PC-9 (cell line): ENCODE measurements at regions not wholly inside any gene's neighbourhood (a gene's known extent, or its start where the extent isn't known, plus 50 kb on each side); places are given as distances from the start of the nearest gene placed in this dataset.

Experiments used
- EZH2 ChIP-seq: fragments of 200-600 bp; sonication (generic); IDR thresholded peaks from 2 replicates; pipeline ENCODE4 v1.8.0; 2017; ENCODE audit warnings: antibody characterized with exemption, low read depth
- TF ChIP-seq, protein P1 (sequence below): fragments of 200-600 bp; sonication (generic); conservative IDR thresholded peaks from 2 replicates; pipeline ENCODE4 v1.6.1; 2017; ENCODE audit warnings: mixed run types, antibody characterized with exemption, mild to moderate bottlenecking, moderate library complexity

DNA sequence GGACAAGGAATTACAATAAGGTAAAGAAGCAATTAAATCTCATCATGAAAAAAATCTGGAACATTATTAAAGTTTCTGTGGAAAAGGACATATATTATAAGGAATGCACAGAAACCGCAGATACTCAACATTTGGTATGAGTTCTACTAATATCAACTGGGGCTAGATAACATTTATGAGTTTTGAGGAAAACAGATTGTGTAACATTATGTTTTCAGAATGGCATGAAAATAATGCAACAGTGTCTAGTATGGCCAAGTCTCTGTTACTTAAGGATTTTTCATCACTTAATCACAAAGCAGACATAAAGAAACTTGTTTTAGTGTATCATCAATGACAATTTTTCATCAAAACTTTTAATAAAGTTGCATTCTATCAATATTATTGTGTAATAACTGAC lies 785.0 kb downstream of the GLUD2 start:
- TF ChIP-seq, protein P1, sequence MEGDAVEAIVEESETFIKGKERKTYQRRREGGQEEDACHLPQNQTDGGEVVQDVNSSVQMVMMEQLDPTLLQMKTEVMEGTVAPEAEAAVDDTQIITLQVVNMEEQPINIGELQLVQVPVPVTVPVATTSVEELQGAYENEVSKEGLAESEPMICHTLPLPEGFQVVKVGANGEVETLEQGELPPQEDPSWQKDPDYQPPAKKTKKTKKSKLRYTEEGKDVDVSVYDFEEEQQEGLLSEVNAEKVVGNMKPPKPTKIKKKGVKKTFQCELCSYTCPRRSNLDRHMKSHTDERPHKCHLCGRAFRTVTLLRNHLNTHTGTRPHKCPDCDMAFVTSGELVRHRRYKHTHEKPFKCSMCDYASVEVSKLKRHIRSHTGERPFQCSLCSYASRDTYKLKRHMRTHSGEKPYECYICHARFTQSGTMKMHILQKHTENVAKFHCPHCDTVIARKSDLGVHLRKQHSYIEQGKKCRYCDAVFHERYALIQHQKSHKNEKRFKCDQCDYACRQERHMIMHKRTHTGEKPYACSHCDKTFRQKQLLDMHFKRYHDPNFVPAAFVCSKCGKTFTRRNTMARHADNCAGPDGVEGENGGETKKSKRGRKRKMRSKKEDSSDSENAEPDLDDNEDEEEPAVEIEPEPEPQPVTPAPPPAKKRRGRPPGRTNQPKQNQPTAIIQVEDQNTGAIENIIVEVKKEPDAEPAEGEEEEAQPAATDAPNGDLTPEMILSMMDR, result no peak
- TF ChIP-seq EZH2, result no peak
